ENCODE measurements at regions not wholly inside any gene's neighbourhood (a gene's known extent, or its start where the extent isn't known, plus 50 kb on each side); places are given as distances from the start of the nearest gene placed in this dataset.

DNA sequence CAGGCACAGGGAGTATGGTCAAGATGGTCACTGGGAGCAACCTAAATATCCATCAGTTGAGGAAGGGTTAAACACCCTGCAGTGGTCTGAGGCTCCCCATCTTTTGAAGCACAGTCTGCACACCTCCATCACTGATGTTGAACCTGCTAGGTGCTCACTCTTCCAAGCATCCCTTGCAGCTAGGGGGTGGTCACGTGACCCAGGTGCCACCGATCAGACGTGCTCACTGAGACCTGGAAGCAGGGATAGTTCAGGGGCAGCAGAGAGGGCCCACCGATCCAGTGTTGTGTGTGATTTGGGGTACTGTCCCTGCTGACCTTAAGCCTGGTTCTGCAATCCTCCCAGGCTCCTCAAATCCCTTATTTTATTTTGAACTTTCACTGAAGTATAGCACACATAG, 134.6 kb downstream of the CEBPB start:
- Histone ChIP-seq H3K4me3 (ENCODE audit: low read depth, low read length) (no peak overlapping the region), H3K27me3 (ENCODE audit: insufficient read depth, low read depth, severe bottlenecking) (no peaks in the 10 kb centered on the region), H3K36me3 (no peaks in the 10 kb centered on the region), H3K27ac (no peak overlapping the region), H3K9me3 (ENCODE audit: severe bottlenecking) (no peaks in the 10 kb centered on the region)
- TF ChIP-seq, protein P1, sequence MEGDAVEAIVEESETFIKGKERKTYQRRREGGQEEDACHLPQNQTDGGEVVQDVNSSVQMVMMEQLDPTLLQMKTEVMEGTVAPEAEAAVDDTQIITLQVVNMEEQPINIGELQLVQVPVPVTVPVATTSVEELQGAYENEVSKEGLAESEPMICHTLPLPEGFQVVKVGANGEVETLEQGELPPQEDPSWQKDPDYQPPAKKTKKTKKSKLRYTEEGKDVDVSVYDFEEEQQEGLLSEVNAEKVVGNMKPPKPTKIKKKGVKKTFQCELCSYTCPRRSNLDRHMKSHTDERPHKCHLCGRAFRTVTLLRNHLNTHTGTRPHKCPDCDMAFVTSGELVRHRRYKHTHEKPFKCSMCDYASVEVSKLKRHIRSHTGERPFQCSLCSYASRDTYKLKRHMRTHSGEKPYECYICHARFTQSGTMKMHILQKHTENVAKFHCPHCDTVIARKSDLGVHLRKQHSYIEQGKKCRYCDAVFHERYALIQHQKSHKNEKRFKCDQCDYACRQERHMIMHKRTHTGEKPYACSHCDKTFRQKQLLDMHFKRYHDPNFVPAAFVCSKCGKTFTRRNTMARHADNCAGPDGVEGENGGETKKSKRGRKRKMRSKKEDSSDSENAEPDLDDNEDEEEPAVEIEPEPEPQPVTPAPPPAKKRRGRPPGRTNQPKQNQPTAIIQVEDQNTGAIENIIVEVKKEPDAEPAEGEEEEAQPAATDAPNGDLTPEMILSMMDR (IDR thresholded peaks at IDR 0.05; ENCODE audit: low read depth, low read length) = no peak
- DNase-seq = no peak

DNA sequence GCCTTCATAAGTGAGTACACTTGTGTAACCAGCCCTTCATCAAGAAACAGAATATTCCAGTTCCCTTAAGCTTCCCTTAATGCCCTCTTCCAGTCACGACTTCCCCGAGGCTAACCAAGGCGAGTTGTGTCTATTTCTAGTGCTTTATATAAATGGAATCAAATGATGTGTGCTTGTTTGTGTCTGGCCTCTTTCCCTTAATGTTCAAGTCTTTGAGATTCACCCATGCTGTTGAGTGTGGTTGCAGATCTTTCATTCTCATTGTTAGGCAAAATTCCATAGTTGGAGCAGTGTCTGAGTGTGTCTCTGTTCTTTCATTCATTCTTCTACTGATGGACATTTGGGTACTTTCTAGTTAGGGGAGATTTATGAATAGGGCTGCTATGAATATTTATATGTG, 135.0 kb downstream of the CEBPB start:
- no peaks in the 10 kb centered on the region for H3K36me3 ChIP-seq
- H3K27me3 ChIP-seq (ENCODE audit: insufficient read depth, low read depth, severe bottlenecking) = no peaks in the 10 kb centered on the region
- TF ChIP-seq, protein P1 (IDR thresholded peaks at IDR 0.05; ENCODE audit: low read depth, low read length) = no peak
- DNase-seq = no peak
- no peaks in the 10 kb centered on the region for H3K9me3 ChIP-seq (ENCODE audit: severe bottlenecking)
- no peak overlapping the region for H3K4me3 ChIP-seq (ENCODE audit: low read depth, low read length)
- no peak overlapping the region for H3K27ac ChIP-seq

DNA sequence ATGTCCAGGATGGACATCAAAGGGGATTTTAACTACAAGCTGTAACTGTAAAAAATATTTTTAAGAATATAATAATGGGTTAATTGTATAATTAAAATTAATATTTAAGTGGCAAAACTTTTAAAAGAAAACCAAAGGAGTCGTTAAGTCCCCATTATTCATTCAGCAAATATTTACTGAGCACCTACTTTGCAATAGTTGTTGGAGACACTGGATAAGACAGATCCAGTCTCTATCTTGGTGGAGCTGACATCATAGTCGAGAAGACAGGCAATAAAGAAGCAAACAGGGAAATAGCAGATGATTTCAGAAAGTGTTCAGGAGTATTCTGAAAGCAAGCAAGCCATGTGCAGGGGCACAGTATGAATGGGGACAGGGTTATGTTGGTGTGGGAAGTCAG, 137.0 kb downstream of the CEBPB start:
- H3K9me3 ChIP-seq (ENCODE audit: severe bottlenecking) = no peaks in the 10 kb centered on the region
- H3K4me3 ChIP-seq (ENCODE audit: low read depth, low read length) = no peak overlapping the region
- no peak for DNase-seq
- H3K27me3 ChIP-seq (ENCODE audit: insufficient read depth, low read depth, severe bottlenecking) = no peaks in the 10 kb centered on the region
- H3K27ac ChIP-seq = no peak overlapping the region
- no peaks in the 10 kb centered on the region for H3K36me3 ChIP-seq
- TF ChIP-seq, protein P1 (IDR thresholded peaks at IDR 0.05; ENCODE audit: low read depth, low read length) = no peak

DNA sequence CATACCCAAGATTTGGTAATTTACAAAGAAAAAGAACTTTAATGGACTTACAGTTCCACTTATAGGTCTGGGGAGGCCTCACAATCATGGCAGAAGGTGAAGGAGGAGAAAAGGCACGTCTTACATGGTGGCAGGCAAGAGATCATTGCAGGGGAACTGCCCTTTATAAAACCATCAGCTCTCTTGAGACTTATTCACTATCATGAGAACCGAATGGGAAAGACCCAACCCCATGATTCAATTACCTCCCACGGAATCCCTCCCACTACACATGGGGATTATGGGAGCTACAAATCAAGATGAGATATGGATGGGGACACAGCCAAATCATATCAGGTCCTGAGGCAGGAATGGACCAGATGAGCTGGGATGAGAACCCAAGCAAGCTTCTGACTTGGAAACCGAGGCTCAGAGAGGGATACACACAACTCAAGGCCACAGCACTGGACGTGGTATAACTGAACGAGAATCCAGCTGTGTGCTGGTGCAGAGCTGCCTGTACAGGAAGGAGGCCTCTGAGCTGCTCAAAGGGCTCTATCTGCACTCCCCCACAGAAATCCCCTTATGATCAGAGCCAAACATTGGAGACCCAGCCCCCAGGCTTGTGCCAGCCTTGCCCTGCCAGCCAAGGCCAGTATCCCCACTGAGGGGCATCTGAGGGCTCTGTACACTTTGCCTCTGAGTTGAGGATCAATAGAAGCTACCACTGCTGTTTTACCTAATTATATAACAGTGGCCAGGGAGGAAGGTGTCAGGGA, 137.8 kb downstream of the CEBPB start:
- Histone ChIP-seq H3K27me3 (ENCODE audit: insufficient read depth, low read depth, severe bottlenecking) (no peaks in the 10 kb centered on the region), H3K27ac (no peak overlapping the region)
- TF ChIP-seq, protein P1 (IDR thresholded peaks at IDR 0.05; ENCODE audit: low read depth, low read length) = no peak

DNA sequence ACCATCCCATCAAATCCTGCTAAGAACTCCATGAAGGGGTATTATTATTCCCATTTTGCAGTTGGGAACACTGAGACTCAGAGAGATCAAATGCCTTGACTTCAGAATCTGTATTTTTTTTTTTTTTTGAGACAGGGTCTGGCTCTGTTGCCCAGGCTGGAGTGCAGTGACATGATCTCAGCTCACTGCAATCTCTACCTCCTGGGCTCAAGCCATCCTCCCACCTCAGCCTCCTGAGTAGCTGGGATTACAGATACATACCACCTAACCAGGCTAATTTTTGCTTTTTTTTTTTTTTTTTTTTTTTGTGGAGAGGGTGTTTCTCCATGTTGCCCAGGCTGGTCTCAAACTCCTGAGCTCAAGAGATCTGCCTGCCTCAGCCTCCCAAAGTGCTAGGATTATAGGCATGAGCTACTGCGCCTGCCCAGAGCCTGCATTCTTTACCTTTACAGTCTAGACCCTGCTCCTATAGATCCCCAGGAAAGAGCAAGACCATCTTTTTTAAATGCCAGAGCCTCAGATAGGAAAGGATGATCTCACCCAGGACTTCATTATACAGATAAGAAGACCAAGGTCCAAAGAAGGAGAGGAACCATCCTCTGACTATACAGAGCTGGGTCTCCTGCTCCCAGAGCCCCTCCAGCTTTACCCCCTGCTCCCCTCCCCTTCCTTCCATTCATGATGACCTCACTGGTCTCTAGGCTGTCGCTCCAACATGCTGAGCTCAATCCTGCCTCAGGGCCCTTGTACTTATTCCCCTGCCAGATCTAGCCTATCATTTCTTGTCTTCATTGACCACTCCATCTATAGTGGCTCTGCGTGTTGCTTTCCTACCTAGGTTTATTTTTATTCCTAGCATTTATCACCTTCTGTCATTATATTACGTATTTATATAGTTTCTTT, 138.6 kb downstream of the CEBPB start:
- Histone ChIP-seq H3K27ac (no peak overlapping the region), H3K4me3 (ENCODE audit: low read depth, low read length) (no peak overlapping the region), H3K36me3 (no peaks in the 10 kb centered on the region), H3K9me3 (ENCODE audit: severe bottlenecking) (no peaks in the 10 kb centered on the region), H3K27me3 (ENCODE audit: insufficient read depth, low read depth, severe bottlenecking) (no peaks in the 10 kb centered on the region)
- DNase-seq = no peak
- TF ChIP-seq, protein P1 (IDR thresholded peaks at IDR 0.05; ENCODE audit: low read depth, low read length) = no peak

More for the DNA sequence above, 137.8 kb downstream of the CEBPB start:
- Histone ChIP-seq H3K9me3 (ENCODE audit: severe bottlenecking) (no peaks in the 10 kb centered on the region), H3K36me3 (no peaks in the 10 kb centered on the region), H3K4me3 (ENCODE audit: low read depth, low read length) (no peak overlapping the region)
- DNase-seq = no peak
